ENCODE measurements at regions not wholly inside any gene's neighbourhood (a gene's known extent, or its start where the extent isn't known, plus 50 kb on each side); places are given as distances from the start of the nearest gene placed in this dataset.

- no peaks in the 10 kb centered on the region for H3K79me2 ChIP-seq (ENCODE audit: control insufficient read depth, insufficient read depth, low read length)
- no peaks in the 10 kb centered on the region for H3K27me3 ChIP-seq (ENCODE audit: control insufficient read depth in 2 of 2, insufficient read depth in 2 of 2, low read length in 2 of 2)
- in situ Hi-C loops (cut with MboI): no loop called here
- H4K20me1 ChIP-seq (replicated peaks; ENCODE audit: control insufficient read depth, insufficient read depth, low read length): no peaks in the 10 kb centered on the region
- H2AFZ ChIP-seq (ENCODE audit: low read depth, low read length): no peak overlapping the region
- POLR2A ChIA-PET: no interaction called here
- ATAC-seq (peak; percentile 73), FAIRE-seq (no peak), DNase-seq (ENCODE audit: extremely low read depth in 1 of 4, low spot score in 3 of 4) (peak in 3 of 4 experiments; percentile 15 to 36 (median 21))
- CTCF ChIA-PET (ENCODE audit: low intra/inter-chr PET ratio): interaction anchor here (0.6 to 1.1 kb wide), 3 partner anchors 463 to 945 kb away, joined by 3 to 4 read pairs (median 3); no protein-coding TSS in a partner anchor
- H3K4me2 ChIP-seq (ENCODE audit: insufficient read depth, low read length): no peak overlapping the region
- WGBS (ENCODE audit: insufficient coverage, low coverage, missing lambda C conversion rate): 1% methylated on average over 6 of the region's 6 CpGs
- no TSS peak for BruUV-seq (replicated peaks)
- H3K9ac ChIP-seq (ENCODE audit: insufficient read depth in 1 of 2, low read depth in 2 of 2, low read length in 2 of 2): no peak overlapping the region
- H3K27ac ChIP-seq (ENCODE audit: extremely low read depth, low read depth, low read length): no peak overlapping the region
- intact Hi-C loops (cut with micrococcal nuclease): loop anchor here (5.0 to 10.0 kb wide), 2 partner anchors 535 to 558 kb away; partner anchors contain the start of gene KCNJ2
- H3K9me1 ChIP-seq (ENCODE audit: control insufficient read depth, insufficient read depth, low read length): no peaks in the 10 kb centered on the region
- H3K4me1 ChIP-seq (replicated peaks in 1 of 2; ENCODE audit: control insufficient read depth in 2 of 2, insufficient read depth in 2 of 2, low read length in 2 of 2): no peaks in the 10 kb centered on the region
- no peak overlapping the region for H3K4me3 ChIP-seq
- no peaks in the 10 kb centered on the region for H3K9me3 ChIP-seq (replicated peaks; ENCODE audit: control insufficient read depth, insufficient read depth, low read depth, low read length)
- no peaks in the 10 kb centered on the region for H3K36me3 ChIP-seq (ENCODE audit: control insufficient read depth, insufficient read depth, low read length)
- no peak for TF ChIP-seq MLLT1 (IDR thresholded peaks at IDR 0.05)
- no peak for TF ChIP-seq RBM39 (optimal IDR thresholded peaks at IDR 0.05; ENCODE audit: low read depth, low read length)
- TF ChIP-seq RREB1 (CRISPR knock-in tag; IDR thresholded peaks at IDR 0.05): no peak
- TF ChIP-seq HNRNPH1 (optimal IDR thresholded peaks at IDR 0.05; ENCODE audit: low read depth, low read length): no peak
- no peak for TF ChIP-seq ZNF778 (CRISPR knock-in tag; IDR thresholded peaks at IDR 0.05)
Observed at GRCh38 chr17:69607162-69607834, 192.8 kb downstream of the MAP2K6 start.

Measured in K562 (cell line).